Activated naive CD8-positive, alpha-beta T cell treated with anti-CD3 and anti-CD28 coated beads for 36 hours (primary cell): ENCODE measurements at regions not wholly inside any gene's neighbourhood (a gene's known extent, or its start where the extent isn't known, plus 50 kb on each side); places are given as distances from the start of the nearest gene placed in this dataset.

Experiments used
- DNase-seq: peaks from one replicate; pipeline ENCODE4 v3.0.0; 2021
- H3K27ac Mint-ChIP-seq: one replicate; pipeline ENCODE4 v1.8.0; 2022; ENCODE audit warnings: mild to moderate bottlenecking, moderate library complexity, mixed read lengths
- H3K27me3 Mint-ChIP-seq: one replicate; pipeline ENCODE4 v1.8.0; 2022; ENCODE audit warnings: mild to moderate bottlenecking, mixed read lengths
- H3K36me3 Mint-ChIP-seq: one replicate; pipeline ENCODE4 v1.8.0; 2021; ENCODE audit warnings: mild to moderate bottlenecking, mixed read lengths
- H3K4me1 Mint-ChIP-seq: one replicate; pipeline ENCODE4 v1.8.0; 2021; ENCODE audit warnings: mixed read lengths
- H3K4me3 Mint-ChIP-seq: one replicate; pipeline ENCODE4 v1.8.0; 2022; ENCODE audit warnings: mild to moderate bottlenecking, moderate library complexity, mixed read lengths
- H3K9me3 Mint-ChIP-seq: one replicate; pipeline ENCODE4 v1.8.0; 2022; ENCODE audit warnings: mixed read lengths

DNA sequence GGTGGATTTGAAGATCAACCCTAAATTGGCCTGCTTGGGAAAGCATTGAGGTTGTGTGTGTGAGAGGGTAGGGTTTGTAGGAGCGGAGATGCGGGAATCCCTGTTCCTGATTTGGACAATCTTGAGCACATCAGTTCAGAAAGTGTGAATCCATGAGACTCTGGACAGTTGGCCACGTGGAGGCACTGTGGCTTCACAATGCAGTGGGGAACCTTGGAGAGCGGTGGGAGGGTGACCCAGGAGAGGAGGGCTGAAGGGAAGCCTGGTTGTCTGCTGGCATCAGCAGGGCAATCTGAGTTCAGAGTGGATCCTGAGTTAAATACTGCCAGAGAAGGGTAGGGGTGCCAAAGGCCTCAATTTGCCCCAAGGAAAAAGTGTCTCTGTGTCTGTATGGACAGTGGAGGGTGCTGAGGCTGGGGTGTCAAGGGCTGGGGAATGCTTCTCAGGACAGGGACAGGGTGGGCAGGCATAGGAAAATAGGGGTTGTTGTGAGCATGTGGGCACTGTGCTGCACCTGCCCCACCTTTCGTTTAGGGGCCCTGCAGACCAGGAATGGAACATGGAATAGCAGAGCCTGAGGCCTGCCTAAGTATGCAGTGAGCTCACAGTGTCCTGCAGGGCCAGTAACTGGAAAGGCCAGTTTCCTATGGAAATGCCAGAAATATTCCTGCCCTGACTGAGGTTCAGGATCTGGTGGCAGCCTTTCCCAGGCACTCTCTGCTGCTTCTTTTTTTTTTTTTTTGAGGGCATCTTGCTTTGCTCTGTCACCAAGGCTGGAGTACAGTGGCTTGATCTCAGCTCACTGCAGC lies 162.9 kb upstream of the PRSS58 start:
- no peak overlapping the region for H3K27ac Mint-ChIP-seq
- no peaks in the 10 kb centered on the region for H3K36me3 Mint-ChIP-seq
- DNase-seq: no peak
- H3K27me3 Mint-ChIP-seq: no peaks in the 10 kb centered on the region
- H3K9me3 Mint-ChIP-seq: no peaks in the 10 kb centered on the region
- no peak overlapping the region for H3K4me3 Mint-ChIP-seq
- H3K4me1 Mint-ChIP-seq: peaks cover 6% of the 10 kb centered on the region

DNA sequence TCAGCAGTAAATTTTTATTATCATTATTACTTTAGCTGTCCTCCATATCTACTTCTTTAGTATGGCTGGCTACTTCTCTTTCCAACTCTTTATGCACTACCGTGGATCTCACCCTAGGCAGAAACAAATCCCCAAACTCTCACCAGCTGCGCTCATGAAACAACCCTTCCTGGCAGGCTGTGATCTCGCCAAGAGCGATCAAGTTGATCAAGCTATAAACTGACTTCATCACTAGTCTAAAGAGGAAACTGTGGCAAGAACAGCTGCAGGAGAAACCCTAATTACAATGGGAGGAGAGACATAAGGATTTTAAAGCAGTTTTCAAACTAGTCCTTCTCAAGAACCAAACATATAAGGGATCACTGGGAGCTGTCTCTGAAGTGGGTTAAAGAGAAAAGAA lies 160.5 kb upstream of the PRSS58 start:
- no peaks in the 10 kb centered on the region for H3K36me3 Mint-ChIP-seq
- no peaks in the 10 kb centered on the region for H3K9me3 Mint-ChIP-seq
- DNase-seq: no peak
- no peaks in the 10 kb centered on the region for H3K27me3 Mint-ChIP-seq
- H3K4me1 Mint-ChIP-seq: peaks cover 4% of the 10 kb centered on the region
- H3K4me3 Mint-ChIP-seq: no peak overlapping the region
- H3K27ac Mint-ChIP-seq: no peak overlapping the region

DNA sequence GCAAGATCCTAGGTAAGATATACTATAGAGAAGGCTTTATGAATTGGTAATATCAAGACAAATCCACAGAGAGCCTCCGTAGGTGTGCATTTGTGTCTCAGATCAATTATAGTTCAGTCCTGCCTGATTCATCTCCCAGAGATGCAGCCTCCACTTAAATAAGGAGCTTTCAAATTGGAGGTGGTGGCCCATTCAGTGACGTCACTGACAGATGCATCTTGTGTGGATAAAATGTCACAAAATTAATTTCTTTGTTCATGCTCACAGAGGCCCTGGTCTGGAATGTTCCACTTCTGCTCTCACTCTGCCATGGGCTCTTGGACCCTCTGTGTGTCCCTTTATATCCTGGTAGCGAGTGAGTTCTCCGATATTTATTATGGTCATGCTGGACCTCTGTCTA lies 157.1 kb upstream of the PRSS58 start:
- Mint-ChIP-seq H3K9me3 (no peaks in the 10 kb centered on the region), H3K36me3 (no peaks in the 10 kb centered on the region), H3K4me3 (no peak overlapping the region), H3K27me3 (no peaks in the 10 kb centered on the region), H3K4me1 (peaks cover 2% of the 10 kb centered on the region), H3K27ac (no peak overlapping the region)
- DNase-seq: no peak

DNA sequence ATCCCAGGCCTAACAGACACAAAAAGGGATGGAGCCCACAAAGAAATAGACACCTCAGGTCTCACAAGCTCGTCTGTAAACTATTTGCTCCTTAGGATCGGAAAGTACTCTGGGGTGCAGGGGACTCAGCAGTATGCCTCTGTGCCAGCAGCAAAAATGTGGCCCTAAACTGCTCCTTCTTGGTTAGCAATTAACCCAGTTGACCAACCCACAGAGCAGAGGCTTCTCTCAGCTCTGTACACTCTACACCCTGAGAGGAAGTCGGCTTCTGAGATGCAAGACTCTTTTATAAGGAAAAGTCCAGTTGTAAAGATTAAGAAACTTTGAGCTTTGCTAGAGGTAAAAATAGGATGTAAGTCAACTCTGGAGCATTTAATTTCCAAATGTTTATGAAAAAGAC lies 156.3 kb upstream of the PRSS58 start:
- peaks cover 2% of the 10 kb centered on the region for H3K4me1 Mint-ChIP-seq
- no peaks in the 10 kb centered on the region for H3K36me3 Mint-ChIP-seq
- no peaks in the 10 kb centered on the region for H3K9me3 Mint-ChIP-seq
- no peak overlapping the region for H3K27ac Mint-ChIP-seq
- no peaks in the 10 kb centered on the region for H3K27me3 Mint-ChIP-seq
- no peak overlapping the region for H3K4me3 Mint-ChIP-seq
- no peak for DNase-seq

DNA sequence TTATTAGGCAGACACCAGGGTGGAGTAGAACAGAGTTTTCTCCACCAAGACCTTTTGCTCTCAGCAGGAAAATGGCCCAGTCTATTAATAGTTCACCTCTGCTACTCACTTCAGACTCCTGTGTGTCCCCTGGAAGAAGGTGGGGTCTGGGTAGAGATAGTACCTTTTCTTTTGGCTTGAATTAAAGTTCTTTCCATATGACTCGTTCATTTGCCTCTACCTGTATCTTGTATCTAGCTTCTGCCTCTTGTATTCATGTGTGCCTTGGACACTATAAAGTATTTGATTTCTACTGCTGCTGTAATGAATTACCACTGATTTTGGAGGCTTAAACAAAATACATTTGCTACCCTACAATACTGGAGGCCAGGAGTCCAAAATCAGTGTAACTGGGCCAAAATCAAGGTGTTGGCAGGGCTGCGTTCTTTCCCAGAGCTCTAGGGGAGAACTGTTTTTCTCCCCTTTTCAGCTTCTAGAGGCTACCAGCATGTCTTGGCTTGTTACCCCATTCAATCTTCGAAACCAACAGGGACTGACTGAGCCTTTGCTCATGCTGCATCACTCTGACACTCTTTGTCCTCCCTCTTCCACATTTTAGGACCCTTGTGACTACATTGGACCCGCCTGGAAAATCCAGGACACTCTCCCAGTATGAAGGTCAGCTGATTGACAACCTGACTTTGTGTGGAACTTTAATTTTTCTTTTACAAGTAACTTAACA lies 155.6 kb upstream of the PRSS58 start:
- DNase-seq: no peak
- Mint-ChIP-seq H3K27me3 (no peaks in the 10 kb centered on the region), H3K4me3 (no peak overlapping the region), H3K9me3 (no peaks in the 10 kb centered on the region), H3K27ac (no peak overlapping the region), H3K36me3 (no peaks in the 10 kb centered on the region), H3K4me1 (peaks cover 2% of the 10 kb centered on the region)

DNA sequence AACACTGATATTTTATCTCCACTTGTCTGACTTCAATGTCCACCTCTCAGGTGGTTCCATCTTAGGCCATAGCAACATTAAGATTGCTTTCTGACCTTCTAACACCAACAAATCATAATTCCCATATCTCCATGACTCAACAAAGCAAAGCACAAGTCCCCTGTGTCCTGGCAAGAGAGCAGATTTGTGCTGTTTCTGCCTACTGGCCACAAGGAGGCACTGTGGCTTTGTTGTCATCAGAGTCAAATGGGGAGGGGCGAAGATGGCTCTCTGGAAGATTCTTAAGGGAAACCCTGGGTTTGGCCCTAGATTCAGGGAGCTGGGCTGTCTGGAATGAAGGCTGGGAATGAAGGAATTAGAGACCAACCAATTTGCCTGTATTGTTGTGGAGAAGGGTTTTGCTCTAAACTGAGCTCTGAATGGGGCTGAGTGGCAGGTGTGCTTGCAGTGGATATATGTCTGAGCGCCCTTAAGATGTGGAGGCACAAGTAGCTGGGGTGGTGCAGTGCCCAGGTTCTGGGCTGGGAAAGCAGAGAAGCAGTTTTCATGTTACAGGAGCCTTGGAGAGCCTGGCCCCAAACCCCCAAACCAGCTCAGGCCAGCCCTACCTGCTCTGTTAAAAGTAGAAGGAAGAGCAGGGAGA lies 154.8 kb upstream of the PRSS58 start:
- Mint-ChIP-seq H3K36me3 (no peaks in the 10 kb centered on the region), H3K27ac (no peak overlapping the region), H3K4me1 (peaks cover 2% of the 10 kb centered on the region), H3K27me3 (no peaks in the 10 kb centered on the region), H3K9me3 (no peaks in the 10 kb centered on the region), H3K4me3 (no peak overlapping the region)
- DNase-seq: no peak

DNA sequence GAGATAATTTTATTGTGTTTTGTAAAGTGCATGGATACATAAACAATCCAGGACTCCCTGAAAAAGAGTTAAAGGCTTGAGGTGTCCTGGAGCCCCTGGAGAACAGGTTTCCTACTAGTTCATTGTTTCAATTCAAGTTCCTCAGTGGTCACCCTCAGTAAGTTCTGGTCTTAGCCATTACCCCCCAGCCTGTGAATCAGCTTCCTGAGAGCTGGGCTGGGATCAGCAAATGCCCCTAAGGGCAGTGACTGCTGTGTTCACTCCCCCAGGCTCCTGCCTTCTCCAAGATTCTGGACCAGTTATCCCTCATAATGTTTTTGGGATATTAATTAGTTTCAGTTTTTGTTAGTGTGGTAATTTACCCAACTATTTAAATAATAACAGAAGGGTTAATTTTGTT lies 151.6 kb upstream of the PRSS58 start:
- Mint-ChIP-seq H3K4me3 (no peak overlapping the region), H3K4me1 (peaks cover 2% of the 10 kb centered on the region), H3K9me3 (no peaks in the 10 kb centered on the region), H3K27ac (no peak overlapping the region), H3K27me3 (no peaks in the 10 kb centered on the region), H3K36me3 (no peaks in the 10 kb centered on the region)
- no peak for DNase-seq

DNA sequence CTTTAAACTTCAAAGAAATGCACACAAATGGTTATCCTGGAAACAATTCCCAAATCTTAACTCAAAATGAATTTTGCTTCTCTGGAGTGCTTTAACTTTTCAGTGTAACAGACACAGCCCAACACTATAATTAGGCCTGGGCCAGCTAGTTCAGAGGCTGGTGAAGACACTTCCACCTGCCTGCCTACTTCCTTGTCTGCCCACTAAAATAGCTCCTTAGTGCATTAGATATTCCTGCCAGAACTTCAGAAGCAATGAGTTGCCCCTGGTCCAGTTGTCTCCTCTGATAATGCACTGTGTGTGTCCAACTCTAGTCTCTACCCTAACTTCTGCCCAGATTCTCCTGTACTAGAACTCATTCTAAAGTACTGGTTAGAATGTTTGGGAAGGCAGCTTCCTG lies 150.9 kb upstream of the PRSS58 start:
- Mint-ChIP-seq H3K27ac (no peak overlapping the region), H3K4me1 (peaks cover 2% of the 10 kb centered on the region), H3K27me3 (no peaks in the 10 kb centered on the region), H3K36me3 (no peaks in the 10 kb centered on the region), H3K4me3 (no peak overlapping the region), H3K9me3 (no peaks in the 10 kb centered on the region)
- DNase-seq: no peak

DNA sequence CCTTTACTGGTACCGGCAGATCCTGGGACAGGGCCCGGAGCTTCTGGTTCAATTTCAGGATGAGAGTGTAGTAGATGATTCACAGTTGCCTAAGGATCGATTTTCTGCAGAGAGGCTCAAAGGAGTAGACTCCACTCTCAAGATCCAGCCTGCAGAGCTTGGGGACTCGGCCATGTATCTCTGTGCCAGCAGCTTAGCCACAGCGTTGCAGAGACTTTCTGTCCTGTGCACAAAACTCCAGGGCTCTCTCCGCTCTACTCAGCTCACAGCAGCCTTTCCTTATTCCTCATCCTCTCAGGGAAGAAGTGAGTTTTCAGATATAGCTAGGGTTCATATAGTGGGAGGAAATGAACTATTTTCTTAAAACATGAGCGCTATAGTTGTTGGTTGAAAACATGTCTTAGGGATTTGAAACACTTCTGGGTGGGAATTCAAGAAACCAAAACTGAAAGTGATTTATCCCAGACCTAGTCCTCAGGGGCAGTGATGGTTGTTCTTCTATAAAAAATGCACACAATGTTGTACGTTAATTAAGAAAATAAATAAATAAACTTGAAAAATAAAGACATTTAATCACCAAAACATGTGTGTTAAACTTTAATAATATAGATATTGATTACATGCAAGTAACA lies 150.2 kb upstream of the PRSS58 start:
- H3K27ac Mint-ChIP-seq: no peak overlapping the region
- H3K27me3 Mint-ChIP-seq: no peaks in the 10 kb centered on the region
- no peak overlapping the region for H3K4me3 Mint-ChIP-seq
- no peaks in the 10 kb centered on the region for H3K9me3 Mint-ChIP-seq
- H3K36me3 Mint-ChIP-seq: no peaks in the 10 kb centered on the region
- H3K4me1 Mint-ChIP-seq: peaks cover 2% of the 10 kb centered on the region
- no peak for DNase-seq

DNA sequence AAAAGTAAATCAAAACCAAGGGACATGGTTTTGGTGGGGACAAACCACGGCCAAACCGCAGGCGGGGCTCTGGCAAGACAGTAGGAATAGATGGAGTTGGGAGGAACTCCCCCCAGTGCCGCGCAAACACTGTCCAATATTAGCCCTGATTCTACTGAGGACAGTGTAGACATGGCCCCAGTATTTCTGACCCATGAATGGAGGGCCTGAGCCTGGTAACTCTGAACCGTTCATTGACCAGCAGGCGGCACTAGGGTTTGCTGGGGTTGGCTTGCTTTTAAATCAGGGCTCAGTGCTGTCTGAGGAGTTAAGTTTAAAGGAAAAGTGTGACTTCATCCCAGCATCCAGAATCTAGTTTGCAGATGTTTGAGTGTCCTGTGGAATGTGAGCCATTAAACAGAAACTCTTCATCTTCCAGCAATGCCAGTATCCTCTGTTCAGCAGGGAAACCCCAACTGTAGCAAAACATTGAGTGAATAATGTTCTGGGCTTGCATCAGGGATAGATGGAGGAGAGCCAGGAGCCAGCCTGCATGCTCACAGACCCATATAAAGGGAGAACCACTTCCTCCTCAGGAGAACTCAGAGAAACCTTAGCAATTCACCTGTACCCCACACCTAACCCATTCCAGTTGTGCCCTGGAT lies 147.4 kb upstream of the PRSS58 start:
- peaks cover 8% of the 10 kb centered on the region for H3K27me3 Mint-ChIP-seq
- no peak overlapping the region for H3K4me3 Mint-ChIP-seq
- no peaks in the 10 kb centered on the region for H3K36me3 Mint-ChIP-seq
- H3K4me1 Mint-ChIP-seq: peaks cover under 1% of the 10 kb centered on the region
- H3K27ac Mint-ChIP-seq: no peak overlapping the region
- H3K9me3 Mint-ChIP-seq: no peaks in the 10 kb centered on the region
- no peak for DNase-seq

DNA sequence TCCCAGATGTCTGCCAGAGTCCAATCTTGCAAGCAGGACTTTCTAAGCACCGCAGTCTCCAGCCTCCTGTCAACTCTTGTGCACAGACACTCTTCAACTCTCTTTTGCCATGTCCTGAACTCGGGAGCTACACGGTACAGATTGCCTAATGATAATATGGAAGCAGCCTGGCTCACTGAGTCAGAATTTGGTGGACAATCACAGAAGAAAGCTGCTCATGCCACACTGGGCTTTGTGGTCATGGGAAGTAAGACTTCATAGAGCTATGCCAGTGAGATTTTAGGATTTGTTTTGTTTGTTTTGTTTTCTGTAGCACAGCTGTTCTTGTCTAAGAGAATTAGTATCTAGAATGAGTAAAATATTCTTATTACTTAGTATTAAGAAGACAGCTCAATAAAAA lies 144.1 kb upstream of the PRSS58 start:
- H3K36me3 Mint-ChIP-seq: no peaks in the 10 kb centered on the region
- H3K27ac Mint-ChIP-seq: no peak overlapping the region
- no peaks in the 10 kb centered on the region for H3K9me3 Mint-ChIP-seq
- no peak overlapping the region for H3K4me3 Mint-ChIP-seq
- peaks cover 2% of the 10 kb centered on the region for H3K4me1 Mint-ChIP-seq
- no peak for DNase-seq
- peaks cover 8% of the 10 kb centered on the region for H3K27me3 Mint-ChIP-seq

DNA sequence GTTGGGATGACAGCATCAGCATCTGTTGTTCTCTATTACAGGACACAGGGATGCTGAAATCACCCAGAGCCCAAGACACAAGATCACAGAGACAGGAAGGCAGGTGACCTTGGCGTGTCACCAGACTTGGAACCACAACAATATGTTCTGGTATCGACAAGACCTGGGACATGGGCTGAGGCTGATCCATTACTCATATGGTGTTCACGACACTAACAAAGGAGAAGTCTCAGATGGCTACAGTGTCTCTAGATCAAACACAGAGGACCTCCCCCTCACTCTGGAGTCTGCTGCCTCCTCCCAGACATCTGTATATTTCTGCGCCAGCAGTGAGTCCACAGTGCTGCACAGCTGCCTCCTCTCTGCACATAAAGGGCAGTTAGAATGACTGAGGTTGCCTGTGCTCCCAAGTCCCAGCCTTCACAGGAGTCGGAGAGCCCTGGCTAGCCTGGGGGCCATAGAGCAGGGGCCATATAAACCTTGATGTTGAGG lies 142.2 kb upstream of the PRSS58 start:
- H3K27me3 Mint-ChIP-seq: peaks cover 8% of the 10 kb centered on the region
- H3K4me3 Mint-ChIP-seq: no peak overlapping the region
- H3K36me3 Mint-ChIP-seq: no peaks in the 10 kb centered on the region
- no peak for DNase-seq
- H3K27ac Mint-ChIP-seq: no peak overlapping the region
- H3K4me1 Mint-ChIP-seq: peaks cover 2% of the 10 kb centered on the region
- no peaks in the 10 kb centered on the region for H3K9me3 Mint-ChIP-seq

DNA sequence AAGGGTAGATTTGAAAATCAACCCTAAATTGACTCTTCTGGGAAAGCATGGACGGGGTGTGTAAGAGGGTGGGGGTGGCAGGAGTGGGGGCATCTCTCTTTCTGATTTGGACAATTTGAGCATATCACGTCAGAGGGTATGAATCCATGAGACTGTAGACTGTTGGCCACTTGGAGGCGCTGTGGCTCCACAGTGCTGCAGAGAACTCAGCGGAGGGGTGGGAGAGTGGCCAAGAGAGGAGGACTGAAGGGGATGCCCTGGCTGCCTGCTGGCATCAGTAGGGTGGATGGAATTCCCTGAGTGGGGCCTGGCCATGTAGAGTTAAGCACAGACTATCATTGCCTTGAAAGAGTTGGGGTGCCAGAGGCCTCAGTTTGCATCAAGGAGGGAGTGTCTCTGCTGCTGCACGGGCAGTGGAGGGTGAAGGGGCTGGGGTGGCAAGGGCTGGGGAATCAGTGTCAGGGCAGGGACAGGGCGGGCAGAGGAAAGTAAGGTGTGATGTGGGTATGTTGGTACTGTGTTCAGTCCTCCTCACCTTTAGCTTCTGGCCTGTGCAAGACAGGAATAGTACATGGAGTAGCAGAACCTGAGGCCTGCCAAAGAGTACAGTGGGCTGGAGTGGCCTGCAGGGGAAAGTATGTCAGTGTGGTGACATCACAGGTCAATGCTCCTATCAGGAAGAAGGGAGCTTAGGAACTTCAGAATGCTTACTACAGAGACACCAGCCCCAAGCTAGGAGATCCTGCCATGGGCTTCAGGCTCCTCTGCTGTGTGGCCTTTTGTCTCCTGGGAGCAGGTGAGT lies 133.5 kb upstream of the PRSS58 start:
- no peaks in the 10 kb centered on the region for H3K9me3 Mint-ChIP-seq
- H3K36me3 Mint-ChIP-seq: no peaks in the 10 kb centered on the region
- peak; percentile 43 for DNase-seq
- H3K4me1 Mint-ChIP-seq: peaks cover 3% of the 10 kb centered on the region
- no peaks in the 10 kb centered on the region for H3K27me3 Mint-ChIP-seq
- H3K27ac Mint-ChIP-seq: peak overlapping the region; percentile 62
- peak overlapping the region; percentile 40 for H3K4me3 Mint-ChIP-seq

DNA sequence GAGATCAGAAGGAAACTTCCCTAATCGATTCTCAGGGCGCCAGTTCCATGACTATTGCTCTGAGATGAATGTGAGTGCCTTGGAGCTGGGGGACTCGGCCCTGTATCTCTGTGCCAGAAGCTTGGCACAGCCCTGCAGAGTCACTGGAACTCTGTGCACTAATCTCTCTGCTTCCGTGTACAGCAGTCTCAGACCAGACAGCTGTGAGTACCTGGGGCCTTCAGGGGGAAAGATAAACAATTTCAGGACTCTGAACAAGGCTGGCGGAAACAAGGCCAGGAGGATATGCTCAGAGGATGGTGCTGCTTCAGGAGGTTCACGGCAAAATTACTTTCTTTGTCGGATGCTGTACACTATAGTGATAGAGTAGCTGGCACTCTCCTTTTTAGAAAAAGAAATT lies 131.7 kb upstream of the PRSS58 start:
- no peaks in the 10 kb centered on the region for H3K27me3 Mint-ChIP-seq
- no peak overlapping the region for H3K4me3 Mint-ChIP-seq
- no peaks in the 10 kb centered on the region for H3K36me3 Mint-ChIP-seq
- no peaks in the 10 kb centered on the region for H3K9me3 Mint-ChIP-seq
- DNase-seq: no peak
- peaks cover 10% of the 10 kb centered on the region for H3K4me1 Mint-ChIP-seq
- H3K27ac Mint-ChIP-seq: no peak overlapping the region
